DND-41 (cell line): ENCODE measurements at regions not wholly inside any gene's neighbourhood (a gene's known extent, or its start where the extent isn't known, plus 50 kb on each side); places are given as distances from the start of the nearest gene placed in this dataset.

Experiments
- ATAC-seq: fragments of 200-7000 bp; cut with Tn5 transposase; 3 replicates; pipeline ENCODE4 v1.9.1; 2021; ENCODE audit warnings: low read depth; ENCODE audit not compliant: insufficient read depth
- DNase-seq: peaks from one replicate; pipeline ENCODE4 v3.0.0-alpha.2; 2020
- H2AFZ ChIP-seq: 2 replicates; pipeline ENCODE4 v1.6.0; 2012; ENCODE audit warnings: low read depth, low read length
- H3K27ac ChIP-seq: 2 replicates; pipeline ENCODE4 v1.5.1; 2012; ENCODE audit warnings: low read length, inconsistent platforms
- H3K27me3 ChIP-seq: fragments of 200-600 bp; sonication (generic); 2 replicates; pipeline ENCODE4 v1.6.0; 2012; ENCODE audit warnings: low read length, mild to moderate bottlenecking, inconsistent platforms; ENCODE audit not compliant: insufficient read depth, poor library complexity
- H3K36me3 ChIP-seq: 2 replicates; pipeline ENCODE4 v1.5.1; 2012; ENCODE audit warnings: low read length, inconsistent platforms; ENCODE audit not compliant: insufficient read depth
- H3K4me1 ChIP-seq: 2 replicates; pipeline ENCODE4 v1.5.1; 2012; ENCODE audit warnings: mild to moderate bottlenecking, low read length; ENCODE audit not compliant: insufficient read depth
- H3K4me2 ChIP-seq: 2 replicates; pipeline ENCODE4 v1.6.0; 2012; ENCODE audit warnings: mild to moderate bottlenecking, moderate library complexity, low read length, inconsistent platforms; ENCODE audit not compliant: insufficient read depth
- H3K4me3 ChIP-seq, 2 experiments: fragments of 200-600 bp in 1 of 2; shearing (Covaris generic) in 1 of 2; 2 replicates each; pipeline ENCODE4 v1.5.1; 2012 to 2016; ENCODE audit warnings: inconsistent platforms in 2 of 2, low read length in 2 of 2, mild to moderate bottlenecking in 2 of 2, low read depth in 1 of 2, moderate library complexity in 1 of 2
- H3K79me2 ChIP-seq: 2 replicates; pipeline ENCODE4 v1.6.0; 2012; ENCODE audit warnings: low read length, inconsistent platforms; ENCODE audit not compliant: insufficient read depth
- H3K9ac ChIP-seq: 2 replicates; pipeline ENCODE4 v1.6.0; 2012; ENCODE audit warnings: low read depth, mild to moderate bottlenecking, inconsistent platforms, low read length, moderate library complexity
- H3K9me3 ChIP-seq: 2 replicates; pipeline ENCODE4 v1.5.1; 2012; ENCODE audit warnings: low read length, moderate library complexity, mild to moderate bottlenecking, inconsistent platforms; ENCODE audit not compliant: insufficient read depth, severe bottlenecking
- H4K20me1 ChIP-seq: 2 replicates; pipeline ENCODE4 v1.6.0; 2012; ENCODE audit warnings: low read length; ENCODE audit not compliant: insufficient read depth
- CTCF ChIP-seq: IDR thresholded peaks from 2 replicates; pipeline ENCODE4 v1.5.1; 2012; ENCODE audit warnings: borderline replicate concordance, low read length, moderate library complexity, mild to moderate bottlenecking; ENCODE audit not compliant: poor library complexity, severe bottlenecking; ENCODE audit errors: extremely low read depth
- EZH2 ChIP-seq: IDR thresholded peaks from 3 replicates; pipeline ENCODE4 v1.6.1; 2012; ENCODE audit warnings: borderline replicate concordance, low read depth, mild to moderate bottlenecking, moderate library complexity, low read length, inconsistent platforms; ENCODE audit not compliant: severe bottlenecking

GRCh38 chr9:108311745-108312144 is 544.0 kb downstream of the ACTL7B start:
- H3K4me3 ChIP-seq = no peak overlapping the region
- no peaks in the 10 kb centered on the region for H3K4me1 ChIP-seq
- no peaks in the 10 kb centered on the region for H3K36me3 ChIP-seq
- no peak overlapping the region for H2AFZ ChIP-seq
- TF ChIP-seq EZH2 (no peak), CTCF (no peak)
- no peak overlapping the region for H3K27ac ChIP-seq
- no peaks in the 10 kb centered on the region for H3K9me3 ChIP-seq
- no peaks in the 10 kb centered on the region for H3K79me2 ChIP-seq
- DNase-seq (no peak), ATAC-seq (no peak)
- no peak overlapping the region for H3K9ac ChIP-seq
- no peaks in the 10 kb centered on the region for H4K20me1 ChIP-seq
- H3K27me3 ChIP-seq = no peaks in the 10 kb centered on the region
- H3K4me2 ChIP-seq = no peak overlapping the region

- H3K4me2 ChIP-seq = no peak overlapping the region
- no peak for DNase-seq
Observed at GRCh38 chr9:108310202-108310601, 545.6 kb downstream of the ACTL7B start.

GRCh38 chr9:108300306-108301287 is 555.2 kb downstream of the ACTL7B start:
- Histone ChIP-seq H3K27ac (no peak overlapping the region), H3K4me1 (no peaks in the 10 kb centered on the region), H3K27me3 (no peaks in the 10 kb centered on the region), H4K20me1 (no peaks in the 10 kb centered on the region), H3K79me2 (no peaks in the 10 kb centered on the region), H3K9ac (no peak overlapping the region), H2AFZ (no peak overlapping the region), H3K9me3 (no peaks in the 10 kb centered on the region), H3K36me3 (no peaks in the 10 kb centered on the region), H3K4me2 (no peak overlapping the region), H3K4me3 (no peak overlapping the region)
- ATAC-seq (no peak), DNase-seq (no peak)
- TF ChIP-seq CTCF (no peak), EZH2 (no peak)

More at GRCh38 chr9:108310202-108310601, 545.6 kb downstream of the ACTL7B start:
- H3K27me3 ChIP-seq = no peaks in the 10 kb centered on the region
- H2AFZ ChIP-seq = no peak overlapping the region
- no peaks in the 10 kb centered on the region for H3K79me2 ChIP-seq
- H3K9ac ChIP-seq = no peak overlapping the region
- TF ChIP-seq EZH2 (no peak), CTCF (no peak)
- no peak overlapping the region for H3K4me3 ChIP-seq
- no peaks in the 10 kb centered on the region for H3K9me3 ChIP-seq
- no peaks in the 10 kb centered on the region for H4K20me1 ChIP-seq
- no peak for ATAC-seq
- H3K27ac ChIP-seq = no peak overlapping the region
- no peaks in the 10 kb centered on the region for H3K4me1 ChIP-seq
- no peaks in the 10 kb centered on the region for H3K36me3 ChIP-seq
